ENCODE measurements at regions not wholly inside any gene's neighbourhood (a gene's known extent, or its start where the extent isn't known, plus 50 kb on each side); places are given as distances from the start of the nearest gene placed in this dataset.

GRCh38 chr6:27545271-27546046 lies 72.6 kb upstream of the ZNF184 start (continued):
- TF ChIP-seq RNF219 (CRISPR knock-in tag; IDR thresholded peaks at IDR 0.05) (peak; percentile 51; the same call in 1 of the 2 replicates), ZNF10 (CRISPR knock-in tag; IDR thresholded peaks at IDR 0.05; ENCODE audit: borderline replicate concordance, low read depth) (no peak), NR2C2 (CRISPR knock-in tag; IDR thresholded peaks at IDR 0.05; ENCODE audit: borderline replicate concordance) (no peak), ZNF619 (CRISPR knock-in tag; IDR thresholded peaks at IDR 0.05) (no peak), FOSL2 (CRISPR knock-in tag; IDR thresholded peaks at IDR 0.05) (peak; percentile 62), CTCF (CRISPR knock-in tag; IDR thresholded peaks at IDR 0.05) (no peak), ZNF746 (CRISPR knock-in tag; IDR thresholded peaks at IDR 0.05) (peak; percentile 48; the same call in 1 of the 2 replicates), NFKBIZ (CRISPR knock-in tag; IDR thresholded peaks at IDR 0.05) (0 out of 2 replicates have a peak, but pooled peaks have one; percentile 46), KMT2B (CRISPR knock-in tag; IDR thresholded peaks at IDR 0.05) (peak; percentile 22), GLI4 (CRISPR knock-in tag; IDR thresholded peaks at IDR 0.05; ENCODE audit: borderline replicate concordance) (no peak), PRDM10 (CRISPR knock-in tag; IDR thresholded peaks at IDR 0.05; ENCODE audit: low read depth) (0 out of 2 replicates have a peak, but pooled peaks have one; percentile 50), ZNF431 (CRISPR knock-in tag; IDR thresholded peaks at IDR 0.05; ENCODE audit: borderline replicate concordance, low read depth) (no peak), ZSCAN30 (CRISPR knock-in tag; IDR thresholded peaks at IDR 0.05) (peak; percentile 74; the same call in 1 of the 2 replicates), ZNF556 (CRISPR knock-in tag; IDR thresholded peaks at IDR 0.05; ENCODE audit: borderline replicate concordance) (peak; percentile 60; the same call in 1 of the 2 replicates), ZNF672 (CRISPR knock-in tag; IDR thresholded peaks at IDR 0.05) (no peak), ZBTB1 (CRISPR knock-in tag; IDR thresholded peaks at IDR 0.05; ENCODE audit: borderline replicate concordance) (no peak)

Data from HepG2 (cell line).